ENCODE measurements at regions not wholly inside any gene's neighbourhood (a gene's known extent, or its start where the extent isn't known, plus 50 kb on each side); places are given as distances from the start of the nearest gene placed in this dataset.
"Not testable (repeated sequence)": the region's sequence is repeated elsewhere in the genome, so short reads cannot be mapped to it uniquely, and the experiment has no call there.

GRCh38 chr7:137103526-137103925 is 235.1 kb downstream of the CHRM2 start:
- H2AFZ ChIP-seq (ENCODE audit: insufficient read depth, low read depth, low read length, poor library complexity, severe bottlenecking); H3K27ac ChIP-seq (ENCODE audit: low read length in 2 of 2); POLR2A ChIA-PET; DNase-seq; ATAC-seq (ENCODE audit: low read depth); H3K27me3 ChIP-seq (replicated peaks in 1 of 4; ENCODE audit: control extremely low read depth in 1 of 4, control insufficient read depth in 3 of 4, insufficient read depth in 4 of 4, low read length in 3 of 4); CTCF ChIA-PET; H3K79me2 ChIP-seq (ENCODE audit: control insufficient read depth, insufficient read depth, low read length); H3K4me1 Mint-ChIP-seq; intact Hi-C loops (cut with micrococcal nuclease); H3K4me1 ChIP-seq (ENCODE audit: control insufficient read depth in 2 of 2, insufficient read depth in 2 of 2, low read length in 2 of 2); H3K9ac ChIP-seq (ENCODE audit: low read length); H4K20me1 ChIP-seq (ENCODE audit: control insufficient read depth, insufficient read depth, low read length, poor library complexity, severe bottlenecking); H3K27ac Mint-ChIP-seq; H3K4me3 ChIP-seq (ENCODE audit: control extremely low read depth in 1 of 5, extremely low read depth in 1 of 5, insufficient read depth in 1 of 5, low read depth in 2 of 5, low read length in 4 of 5); H3K9me3 Mint-ChIP-seq (ENCODE audit: insufficient read depth); H3K27me3 Mint-ChIP-seq; H3K4me3 Mint-ChIP-seq; H3K36me3 ChIP-seq (replicated peaks in 1 of 2; ENCODE audit: control extremely low read depth in 1 of 2, control insufficient read depth in 1 of 2, extremely low read depth in 1 of 2, insufficient read depth in 2 of 2, low read length in 1 of 2); H3K4me2 ChIP-seq (replicated peaks; ENCODE audit: low read depth, low read length, poor library complexity, severe bottlenecking): not testable (repeated sequence)
- WGBS (ENCODE audit: insufficient coverage) = 80% methylated on average over 6 of the region's 8 CpGs
- H3K9me3 ChIP-seq (ENCODE audit: control extremely low read depth in 1 of 3, control insufficient read depth in 2 of 3, insufficient read depth in 1 of 3, low read length in 2 of 3) = peaks cover 0 to 11% (median 0%) of the 10 kb centered on the region in 3 donors

- peaks cover 0 to 9% (median 0%) of the 10 kb centered on the region in 3 donors for H3K9me3 ChIP-seq (ENCODE audit: control extremely low read depth in 1 of 3, control insufficient read depth in 2 of 3, insufficient read depth in 1 of 3, low read length in 2 of 3)
- ChIA-PET CTCF (no interaction called here), POLR2A (no interaction called here)
- no peak overlapping the region for H3K4me2 ChIP-seq (replicated peaks; ENCODE audit: low read depth, low read length, poor library complexity, severe bottlenecking)
- H3K4me1 ChIP-seq (ENCODE audit: control insufficient read depth in 2 of 2, insufficient read depth in 2 of 2, low read length in 2 of 2) = no peaks in the 10 kb centered on the region
- Mint-ChIP-seq H3K4me3 (no peak overlapping the region), H3K27ac (no peak overlapping the region), H3K4me1 (no peaks in the 10 kb centered on the region), H3K27me3 (no peaks in the 10 kb centered on the region), H3K9me3 (ENCODE audit: insufficient read depth) (peaks cover 4% of the 10 kb centered on the region)
- H4K20me1 ChIP-seq (ENCODE audit: control insufficient read depth, insufficient read depth, low read length, poor library complexity, severe bottlenecking) = no peaks in the 10 kb centered on the region
- no peaks in the 10 kb centered on the region for H3K79me2 ChIP-seq (ENCODE audit: control insufficient read depth, insufficient read depth, low read length)
- H3K36me3 ChIP-seq (replicated peaks in 1 of 2; ENCODE audit: control extremely low read depth in 1 of 2, control insufficient read depth in 1 of 2, extremely low read depth in 1 of 2, insufficient read depth in 2 of 2, low read length in 1 of 2) = no peaks in the 10 kb centered on the region
- no peak overlapping the region for H3K4me3 ChIP-seq (ENCODE audit: control extremely low read depth in 1 of 5, extremely low read depth in 1 of 5, insufficient read depth in 1 of 5, low read depth in 2 of 5, low read length in 4 of 5)
- 67% methylated on average over 1 of the region's 1 CpG for WGBS (ENCODE audit: insufficient coverage)
- no peak overlapping the region for H3K9ac ChIP-seq (ENCODE audit: low read length)
- no peak overlapping the region for H3K27ac ChIP-seq (ENCODE audit: low read length in 2 of 2)
- no peak for ATAC-seq (ENCODE audit: low read depth)
- DNase-seq = no peak
- TF ChIP-seq EZH2 (IDR thresholded peaks at IDR 0.05; ENCODE audit: borderline replicate concordance, insufficient read depth, low read depth, low read length, poor library complexity, severe bottlenecking) = no peak
- intact Hi-C loops (cut with micrococcal nuclease) = no loop called here
- no peaks in the 10 kb centered on the region for H3K27me3 ChIP-seq (replicated peaks in 1 of 4; ENCODE audit: control extremely low read depth in 1 of 4, control insufficient read depth in 3 of 4, insufficient read depth in 4 of 4, low read length in 3 of 4)
- H2AFZ ChIP-seq (ENCODE audit: insufficient read depth, low read depth, low read length, poor library complexity, severe bottlenecking) = no peak overlapping the region
Observed at GRCh38 chr7:137097111-137097510, 228.7 kb downstream of the CHRM2 start.

Measured in B cell (primary cell).